ENCODE measurements at regions not wholly inside any gene's neighbourhood (a gene's known extent, or its start where the extent isn't known, plus 50 kb on each side); places are given as distances from the start of the nearest gene placed in this dataset.

- no peak for TF ChIP-seq TAF1 (IDR thresholded peaks at IDR 0.05; ENCODE audit: low read depth)
- TF ChIP-seq YY1 (IDR thresholded peaks at IDR 0.05; ENCODE audit: low read depth): no peak
- TF ChIP-seq EGR1 (IDR thresholded peaks at IDR 0.05): no peak
- TF ChIP-seq EP300 (IDR thresholded peaks at IDR 0.05; ENCODE audit: borderline replicate concordance): no peak
- TF ChIP-seq TCF12 (IDR thresholded peaks at IDR 0.05; ENCODE audit: low read depth): no peak
- TF ChIP-seq REST (IDR thresholded peaks at IDR 0.05; ENCODE audit: low read depth): no peak
- TF ChIP-seq MAX (IDR thresholded peaks at IDR 0.05): no peak
- TF ChIP-seq CREB1 (IDR thresholded peaks at IDR 0.05; ENCODE audit: low read depth): no peak
- no peak for TF ChIP-seq ZBTB7A (IDR thresholded peaks at IDR 0.05; ENCODE audit: low read depth)
- no peak for TF ChIP-seq CEBPB (IDR thresholded peaks at IDR 0.05)
- no peak for TF ChIP-seq RAD21 (IDR thresholded peaks at IDR 0.05; ENCODE audit: low read depth)
- no peak for TF ChIP-seq NFIC (IDR thresholded peaks at IDR 0.05)
Observed at GRCh38 chr5:74413403-74414048, 227.0 kb downstream of the ENC1 start.
